PFSK-1 (cell line): ENCODE measurements at regions not wholly inside any gene's neighbourhood (a gene's known extent, or its start where the extent isn't known, plus 50 kb on each side); places are given as distances from the start of the nearest gene placed in this dataset.

ENCODE experiments used
- FOXP2 ChIP-seq: optimal IDR thresholded peaks from 2 replicates; pipeline ENCODE3; 2011; ENCODE audit warnings: borderline replicate concordance, control low read depth, inconsistent platforms; ENCODE audit not compliant: insufficient read depth; ENCODE audit errors: extremely low read length, extremely low read depth
- POLR2AphosphoS5 ChIP-seq: IDR thresholded peaks from 2 replicates; pipeline ENCODE4 v1.6.1; 2012; ENCODE audit warnings: low read depth, mild to moderate bottlenecking, control low read depth, low read length, moderate library complexity
- REST ChIP-seq, 2 experiments: IDR thresholded peaks; 2 replicates each; pipeline versions ENCODE4 v1.6.1 to v1.8.0; 2011 to 2012; ENCODE audit warnings: low read depth in 2 of 2, low read length in 2 of 2, control low read depth in 1 of 2, inconsistent platforms in 1 of 2, mild to moderate bottlenecking in 1 of 2, moderate library complexity in 1 of 2; ENCODE audit not compliant: insufficient read depth in 1 of 2
- SIN3A ChIP-seq: IDR thresholded peaks from 2 replicates; pipeline ENCODE4 v1.6.1; 2012; ENCODE audit warnings: mild to moderate bottlenecking, low read length, moderate library complexity, borderline replicate concordance; ENCODE audit not compliant: insufficient read depth
- TAF1 ChIP-seq: IDR thresholded peaks from 2 replicates; pipeline ENCODE4 v1.6.1; 2012; ENCODE audit warnings: low read length, control low read depth, borderline replicate concordance; ENCODE audit not compliant: insufficient read depth

GRCh38 chr13:103976371-103976770 is 910.2 kb upstream of the SLC10A2 start:
- no peak for TF ChIP-seq POLR2AphosphoS5
- no peak for TF ChIP-seq FOXP2
- TF ChIP-seq SIN3A = no peak
- TF ChIP-seq TAF1 = no peak
- no peak for TF ChIP-seq REST (IDR thresholded peaks at IDR 0.05; ENCODE audit: insufficient read depth in 1 of 2, low read depth in 2 of 2, low read length in 2 of 2)

- no peak for TF ChIP-seq FOXP2
- no peak for TF ChIP-seq SIN3A
- no peak for TF ChIP-seq TAF1
- no peak for TF ChIP-seq REST (IDR thresholded peaks at IDR 0.05; ENCODE audit: insufficient read depth in 1 of 2, low read depth in 2 of 2, low read length in 2 of 2)
- no peak for TF ChIP-seq POLR2AphosphoS5
Measured at GRCh38 chr13:103973740-103974139, 907.5 kb upstream of the SLC10A2 start.

GRCh38 chr13:103969520-103970050 is 903.4 kb upstream of the SLC10A2 start:
- TF ChIP-seq REST (IDR thresholded peaks at IDR 0.05; ENCODE audit: insufficient read depth in 1 of 2, low read depth in 2 of 2, low read length in 2 of 2) (no peak), TAF1 (no peak)

GRCh38 chr13:103965506-103966243 is 899.5 kb upstream of the SLC10A2 start:
- TF ChIP-seq TAF1 (no peak), POLR2AphosphoS5 (no peak), SIN3A (no peak), REST (IDR thresholded peaks at IDR 0.05; ENCODE audit: insufficient read depth in 1 of 2, low read depth in 2 of 2, low read length in 2 of 2) (no peak), FOXP2 (no peak)

- no peak for TF ChIP-seq FOXP2
Measured at GRCh38 chr13:103961784-103962183, 895.6 kb upstream of the SLC10A2 start.
